WI38 (cell line): ENCODE measurements at regions not wholly inside any gene's neighbourhood (a gene's known extent, or its start where the extent isn't known, plus 50 kb on each side); places are given as distances from the start of the nearest gene placed in this dataset.

Experiments used
- H3K4me3 ChIP-seq: 2 replicates; pipeline ENCODE4 v1.5.1; 2011; ENCODE audit warnings: low read depth, mild to moderate bottlenecking, control low read depth, low read length
- CTCF ChIP-seq: IDR thresholded peaks from 2 replicates; pipeline ENCODE4 v1.5.1; 2012; ENCODE audit warnings: low read depth, mild to moderate bottlenecking, control low read depth, low read length

- no peak overlapping the region for H3K4me3 ChIP-seq
- no peak for TF ChIP-seq CTCF
These were observed 163.0 kb upstream of the IGSF21 start for GRCh38 chr1:17944646-17945045.

GRCh38 chr1:17946434-17946833 lies 161.2 kb upstream of the IGSF21 start:
- no peak overlapping the region for H3K4me3 ChIP-seq
- TF ChIP-seq CTCF, result no peak

GRCh38 chr1:17948594-17948993 lies 159.0 kb upstream of the IGSF21 start:
- H3K4me3 ChIP-seq, result no peak overlapping the region
- TF ChIP-seq CTCF, result no peak

GRCh38 chr1:17949511-17949910 lies 158.1 kb upstream of the IGSF21 start:
- TF ChIP-seq CTCF, result no peak
- no peak overlapping the region for H3K4me3 ChIP-seq

- no peak for TF ChIP-seq CTCF
- H3K4me3 ChIP-seq, result no peak overlapping the region
These were observed 156.9 kb upstream of the IGSF21 start for GRCh38 chr1:17950728-17951127.

GRCh38 chr1:17952506-17952905 lies 155.1 kb upstream of the IGSF21 start:
- TF ChIP-seq CTCF, result no peak
- no peak overlapping the region for H3K4me3 ChIP-seq

GRCh38 chr1:17953921-17954320 lies 153.7 kb upstream of the IGSF21 start:
- H3K4me3 ChIP-seq, result no peak overlapping the region
- TF ChIP-seq CTCF, result no peak
